Activated CD8-positive, alpha-beta memory T cell treated with anti-CD3 and anti-CD28 coated beads, Interleukin-2, amount 50 U/mL, for 24 hours (primary cell): ENCODE measurements at regions not wholly inside any gene's neighbourhood (a gene's known extent, or its start where the extent isn't known, plus 50 kb on each side); places are given as distances from the start of the nearest gene placed in this dataset.

Experiments
- DNase-seq: peaks from one replicate; pipeline ENCODE4 v3.0.0-alpha.2; 2020; ENCODE audit errors: extremely low read depth

GRCh38 chr10:128796396-128796912, 670.2 kb upstream of the MKI67 start:
- no peak for DNase-seq

GRCh38 chr10:128802062-128802461, 665.0 kb upstream of the MGMT start:
- no peak for DNase-seq

- no peak for DNase-seq
Measured at GRCh38 chr10:128803790-128804189, 663.3 kb upstream of the MGMT start.

GRCh38 chr10:128804411-128804810, 662.6 kb upstream of the MGMT start:
- no peak for DNase-seq

- no peak for DNase-seq
Measured at GRCh38 chr10:128808921-128809440, 658.1 kb upstream of the MGMT start.

GRCh38 chr10:128811511-128811910, 655.5 kb upstream of the MGMT start:
- DNase-seq: no peak

- DNase-seq: no peak
Measured at GRCh38 chr10:128812000-128812399, 655.0 kb upstream of the MGMT start.

GRCh38 chr10:128813574-128813973, 653.5 kb upstream of the MGMT start:
- no peak for DNase-seq

- no peak for DNase-seq
Measured at GRCh38 chr10:128814024-128814423, 653.0 kb upstream of the MGMT start.

GRCh38 chr10:128814782-128815181, 652.3 kb upstream of the MGMT start:
- DNase-seq: no peak

GRCh38 chr10:128816726-128817125, 650.3 kb upstream of the MGMT start:
- DNase-seq: no peak

- DNase-seq: no peak
Measured at GRCh38 chr10:128817636-128818035, 649.4 kb upstream of the MGMT start.

- no peak for DNase-seq
Measured at GRCh38 chr10:128820663-128821062, 646.4 kb upstream of the MGMT start.

- no peak for DNase-seq
Measured at GRCh38 chr10:128823201-128823600, 643.8 kb upstream of the MGMT start.

- no peak for DNase-seq
Measured at GRCh38 chr10:128825626-128826025, 641.4 kb upstream of the MGMT start.

GRCh38 chr10:128833671-128834070, 633.4 kb upstream of the MGMT start:
- DNase-seq: no peak

GRCh38 chr10:128835361-128835760, 631.7 kb upstream of the MGMT start:
- DNase-seq: no peak

- no peak for DNase-seq
Measured at GRCh38 chr10:128837478-128837877, 629.6 kb upstream of the MGMT start.

GRCh38 chr10:128839134-128839533, 627.9 kb upstream of the MGMT start:
- DNase-seq: no peak

- DNase-seq: no peak
Measured at GRCh38 chr10:128839701-128840100, 627.3 kb upstream of the MGMT start.

GRCh38 chr10:128843972-128844371, 623.1 kb upstream of the MGMT start:
- no peak for DNase-seq

GRCh38 chr10:128846927-128847326, 620.1 kb upstream of the MGMT start:
- no peak for DNase-seq

GRCh38 chr10:128848810-128849209, 618.2 kb upstream of the MGMT start:
- DNase-seq: no peak

- no peak for DNase-seq
Measured at GRCh38 chr10:128850647-128851046, 616.4 kb upstream of the MGMT start.
